ENCODE measurements at regions not wholly inside any gene's neighbourhood (a gene's known extent, or its start where the extent isn't known, plus 50 kb on each side); places are given as distances from the start of the nearest gene placed in this dataset.

DNA sequence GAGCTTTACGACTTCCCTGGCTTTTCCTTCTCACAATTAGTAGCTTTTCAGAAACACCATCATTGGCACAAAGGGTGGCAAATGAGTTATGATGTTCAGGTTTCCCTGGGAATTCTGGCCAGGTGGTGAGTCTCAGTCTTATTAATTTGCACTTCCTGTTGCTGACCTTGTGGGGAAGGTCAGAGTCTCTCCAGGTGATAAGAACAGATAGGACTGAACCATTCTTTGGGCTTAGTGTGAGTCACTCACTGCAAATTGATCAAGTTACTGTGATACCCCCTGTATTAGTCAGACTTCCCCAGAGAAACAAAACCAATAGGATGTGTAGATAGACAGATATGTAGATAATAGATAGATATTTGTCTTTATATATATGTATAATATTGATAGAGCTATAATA is 53.8 kb upstream of the RANBP3L start:
- DNase-seq (ENCODE audit: insufficient read length, low spot score): no peak
- TF ChIP-seq, protein P1, sequence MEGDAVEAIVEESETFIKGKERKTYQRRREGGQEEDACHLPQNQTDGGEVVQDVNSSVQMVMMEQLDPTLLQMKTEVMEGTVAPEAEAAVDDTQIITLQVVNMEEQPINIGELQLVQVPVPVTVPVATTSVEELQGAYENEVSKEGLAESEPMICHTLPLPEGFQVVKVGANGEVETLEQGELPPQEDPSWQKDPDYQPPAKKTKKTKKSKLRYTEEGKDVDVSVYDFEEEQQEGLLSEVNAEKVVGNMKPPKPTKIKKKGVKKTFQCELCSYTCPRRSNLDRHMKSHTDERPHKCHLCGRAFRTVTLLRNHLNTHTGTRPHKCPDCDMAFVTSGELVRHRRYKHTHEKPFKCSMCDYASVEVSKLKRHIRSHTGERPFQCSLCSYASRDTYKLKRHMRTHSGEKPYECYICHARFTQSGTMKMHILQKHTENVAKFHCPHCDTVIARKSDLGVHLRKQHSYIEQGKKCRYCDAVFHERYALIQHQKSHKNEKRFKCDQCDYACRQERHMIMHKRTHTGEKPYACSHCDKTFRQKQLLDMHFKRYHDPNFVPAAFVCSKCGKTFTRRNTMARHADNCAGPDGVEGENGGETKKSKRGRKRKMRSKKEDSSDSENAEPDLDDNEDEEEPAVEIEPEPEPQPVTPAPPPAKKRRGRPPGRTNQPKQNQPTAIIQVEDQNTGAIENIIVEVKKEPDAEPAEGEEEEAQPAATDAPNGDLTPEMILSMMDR (IDR thresholded peaks at IDR 0.05; ENCODE audit: insufficient read depth, missing control alignments): no peak
- no peak for FAIRE-seq

DNA sequence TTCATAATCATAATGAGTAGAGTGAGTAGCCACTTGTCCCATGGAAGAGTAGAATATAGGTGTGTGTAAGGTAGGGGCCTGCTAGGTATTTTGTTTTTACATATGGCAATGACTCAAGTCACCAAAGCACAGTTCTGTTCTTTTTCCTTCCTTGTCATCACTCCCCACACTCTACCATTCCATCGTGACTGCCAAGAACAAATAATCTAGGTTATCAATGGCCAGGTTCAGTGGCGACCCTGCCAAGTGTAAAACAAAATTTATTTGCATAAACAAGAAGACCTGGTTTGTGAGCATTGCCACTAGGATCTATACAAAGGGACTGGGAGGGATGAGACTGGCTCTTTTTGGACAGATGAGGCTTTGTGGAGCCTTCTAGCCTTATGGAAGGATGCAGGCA is 55.2 kb upstream of the RANBP3L start:
- no peak for DNase-seq (ENCODE audit: insufficient read length, low spot score)
- FAIRE-seq: no peak
- TF ChIP-seq, protein P1 (IDR thresholded peaks at IDR 0.05; ENCODE audit: insufficient read depth, missing control alignments): no peak

DNA sequence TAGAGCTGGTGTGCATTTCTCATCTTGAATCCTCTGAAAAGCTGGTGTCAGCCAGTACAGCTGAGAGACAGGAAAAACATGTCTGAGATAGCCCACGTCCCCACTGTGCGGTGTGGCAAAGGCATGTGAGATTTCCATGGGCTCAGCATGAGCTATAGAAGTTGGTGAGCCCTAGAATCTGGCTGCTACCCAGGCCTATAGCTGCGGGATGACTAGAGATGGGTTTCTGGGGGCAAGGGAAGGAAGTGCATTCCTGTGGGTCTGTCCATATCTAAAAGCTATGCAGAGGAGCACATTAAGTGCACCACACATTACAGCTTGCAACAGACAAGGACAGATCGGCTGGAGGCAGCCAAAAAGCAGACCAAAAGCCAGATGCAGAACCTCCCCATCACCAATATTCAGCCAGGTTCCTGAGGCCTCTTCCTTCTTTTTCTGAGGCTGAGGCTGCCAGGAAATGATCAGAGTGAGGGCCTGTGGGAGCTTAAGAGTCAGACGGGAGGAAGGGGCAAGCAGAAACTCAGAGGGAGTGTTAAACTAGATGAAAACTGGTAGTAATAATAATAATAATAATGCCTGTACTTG is 55.8 kb upstream of the RANBP3L start:
- DNase-seq (ENCODE audit: insufficient read length, low spot score) (no peak), FAIRE-seq (no peak)
- TF ChIP-seq, protein P1 (IDR thresholded peaks at IDR 0.05; ENCODE audit: insufficient read depth, missing control alignments): no peak

DNA sequence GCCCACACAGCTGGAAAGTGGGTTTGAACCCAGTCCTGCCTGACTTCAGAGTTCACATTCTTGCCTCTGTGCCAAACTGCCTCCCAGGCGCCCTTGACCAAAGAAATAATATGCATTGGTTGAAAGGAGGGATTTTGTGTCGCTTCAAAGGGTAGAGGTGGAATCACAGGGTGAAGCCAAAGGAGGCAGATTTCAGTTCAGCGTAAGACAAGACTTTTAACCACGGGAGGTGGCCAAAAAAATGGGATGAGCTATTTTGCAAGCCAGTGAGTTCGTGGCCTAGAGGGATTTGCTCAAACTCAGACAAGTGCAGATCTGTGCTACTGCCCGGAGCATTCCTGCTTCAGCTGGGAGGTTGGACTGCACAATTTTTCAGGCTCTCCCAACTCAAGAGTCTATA is 57.6 kb upstream of the RANBP3L start:
- TF ChIP-seq, protein P1 (IDR thresholded peaks at IDR 0.05; ENCODE audit: insufficient read depth, missing control alignments): no peak

DNA sequence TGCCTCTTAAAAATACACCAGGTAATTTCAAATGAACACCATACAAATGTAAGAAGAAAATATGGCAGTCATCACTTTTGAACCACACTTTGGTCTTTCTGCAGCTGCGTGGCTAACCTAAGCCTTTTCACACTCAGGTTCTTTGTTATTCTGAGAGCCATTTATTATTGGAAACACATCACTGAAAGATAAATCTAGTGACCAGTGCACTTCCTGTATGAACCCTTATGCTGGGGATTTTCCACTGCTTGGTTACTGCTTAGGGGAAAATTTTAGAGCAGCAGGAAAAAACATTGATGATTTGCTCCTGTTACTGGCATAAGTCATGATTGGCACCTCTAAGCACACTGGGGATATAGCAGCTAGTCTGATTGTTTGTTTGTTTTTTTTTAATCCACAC is 58.6 kb upstream of the RANBP3L start:
- FAIRE-seq (no peak), DNase-seq (ENCODE audit: insufficient read length, low spot score) (no peak)
- TF ChIP-seq, protein P1 (IDR thresholded peaks at IDR 0.05; ENCODE audit: insufficient read depth, missing control alignments): no peak

More for the DNA sequence above, 57.6 kb upstream of the RANBP3L start:
- no peak for FAIRE-seq
- no peak for DNase-seq (ENCODE audit: insufficient read length, low spot score)

DNA sequence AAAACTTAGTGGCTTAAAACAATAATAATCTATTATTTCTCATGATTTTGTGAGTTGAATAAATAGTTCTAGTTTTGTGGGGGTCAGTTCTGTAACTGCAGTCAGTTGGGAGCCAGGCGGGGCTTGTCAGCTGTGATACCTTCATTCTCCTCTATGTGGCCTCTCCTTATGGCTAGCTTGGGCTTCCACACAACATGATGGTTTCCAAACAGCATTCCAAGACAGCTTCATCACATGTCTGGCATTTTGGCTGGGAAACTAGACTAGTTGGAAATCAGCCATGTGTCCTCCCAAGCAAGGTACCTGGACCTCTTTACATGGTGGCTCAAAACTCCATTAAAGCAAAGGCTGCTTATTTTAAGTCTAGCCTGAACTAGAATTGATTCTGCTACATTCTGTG is 61.4 kb upstream of the RANBP3L start:
- FAIRE-seq (no peak), DNase-seq (ENCODE audit: insufficient read length, low spot score) (no peak)
- TF ChIP-seq, protein P1 (IDR thresholded peaks at IDR 0.05; ENCODE audit: insufficient read depth, missing control alignments): no peak

DNA sequence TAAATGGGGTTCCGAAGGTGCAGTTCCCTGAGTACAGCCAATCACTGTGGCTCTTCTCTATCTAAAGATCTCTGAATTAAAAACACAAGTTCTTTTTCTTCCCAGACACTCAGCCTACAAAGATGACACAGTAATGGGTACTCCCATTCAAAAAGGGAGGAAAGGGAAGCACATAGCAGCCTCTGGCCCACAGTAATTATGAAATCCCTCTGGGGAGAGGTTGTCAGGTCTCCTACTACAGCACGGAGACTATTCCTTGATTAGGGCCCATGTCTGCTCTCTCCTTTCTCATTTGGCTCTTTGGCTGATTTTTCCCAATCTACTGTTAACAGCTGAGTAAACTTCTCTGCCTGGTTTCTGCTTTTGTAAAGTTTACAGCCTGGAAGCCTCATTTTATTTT is 62.0 kb upstream of the RANBP3L start:
- TF ChIP-seq, protein P1 (IDR thresholded peaks at IDR 0.05; ENCODE audit: insufficient read depth, missing control alignments): no peak
- no peak for FAIRE-seq
- no peak for DNase-seq (ENCODE audit: insufficient read length, low spot score)

Measured in D721Med (cell line).